Fibroblast of skin of back (primary cell): ENCODE measurements at regions not wholly inside any gene's neighbourhood (a gene's known extent, or its start where the extent isn't known, plus 50 kb on each side); places are given as distances from the start of the nearest gene placed in this dataset.
"Not testable (repeated sequence)": the region's sequence is repeated elsewhere in the genome, so short reads cannot be mapped to it uniquely, and the experiment has no call there.

Experiments used
- DNase-seq: peaks from one replicate; pipeline ENCODE4 v3.0.0-alpha.2; 2013

DNA sequence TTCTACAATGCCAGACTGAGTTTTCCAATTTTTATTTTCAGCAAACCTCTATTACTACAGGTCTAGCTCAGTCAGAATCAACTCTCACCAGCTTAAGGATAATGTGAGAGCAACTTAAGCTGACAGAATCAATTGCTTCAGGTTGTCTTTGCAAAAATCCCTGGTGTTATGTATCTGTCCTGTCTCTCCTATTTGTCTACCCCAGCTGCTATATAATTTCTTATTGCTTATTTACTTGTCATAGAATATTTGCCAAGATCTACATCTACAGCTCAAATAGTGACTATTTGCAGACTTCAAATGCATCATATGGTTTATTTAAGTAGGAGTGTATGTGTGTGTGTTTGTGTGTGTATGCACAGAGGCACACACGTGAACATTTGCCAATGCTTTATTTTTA is 54.1 kb downstream of the FOXG1 start:
- DNase-seq = no peak

DNA sequence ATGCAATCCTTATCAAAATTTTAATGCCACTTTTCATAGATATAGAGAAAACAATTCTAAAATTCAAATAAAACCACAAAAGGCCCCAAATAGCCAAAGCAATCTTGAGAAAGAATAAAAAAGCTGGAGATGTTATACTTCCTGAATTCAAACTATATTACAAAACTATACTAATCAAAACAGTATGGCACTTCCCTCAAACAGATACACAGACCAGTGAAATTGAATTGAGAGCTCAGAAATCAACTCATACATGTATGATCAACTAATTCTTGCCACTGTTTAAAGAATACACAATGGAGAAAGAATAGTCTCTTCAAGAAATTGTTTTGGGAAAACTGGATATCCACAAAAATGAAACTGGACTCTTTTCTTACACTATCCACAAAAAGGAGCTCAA is 55.4 kb downstream of the FOXG1 start:
- no peak for DNase-seq

DNA sequence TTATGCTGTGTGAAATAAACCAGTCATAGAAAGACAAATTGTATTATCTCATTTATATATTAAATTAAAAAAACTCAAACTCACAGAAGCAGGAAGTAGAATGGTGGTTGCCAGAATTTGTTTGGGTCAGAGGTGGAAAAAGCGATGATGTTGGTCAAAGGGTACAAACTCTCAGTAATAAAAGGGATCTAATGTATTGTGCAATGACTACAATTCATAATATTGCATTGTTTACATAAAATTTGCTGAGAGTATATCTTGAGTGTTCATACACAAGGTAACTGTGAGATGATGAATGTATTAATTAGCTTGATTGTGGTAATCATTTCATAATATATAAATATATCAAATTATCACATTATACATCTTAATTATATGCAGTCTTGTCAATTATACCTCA is 56.7 kb downstream of the FOXG1 start:
- no peak for DNase-seq

DNA sequence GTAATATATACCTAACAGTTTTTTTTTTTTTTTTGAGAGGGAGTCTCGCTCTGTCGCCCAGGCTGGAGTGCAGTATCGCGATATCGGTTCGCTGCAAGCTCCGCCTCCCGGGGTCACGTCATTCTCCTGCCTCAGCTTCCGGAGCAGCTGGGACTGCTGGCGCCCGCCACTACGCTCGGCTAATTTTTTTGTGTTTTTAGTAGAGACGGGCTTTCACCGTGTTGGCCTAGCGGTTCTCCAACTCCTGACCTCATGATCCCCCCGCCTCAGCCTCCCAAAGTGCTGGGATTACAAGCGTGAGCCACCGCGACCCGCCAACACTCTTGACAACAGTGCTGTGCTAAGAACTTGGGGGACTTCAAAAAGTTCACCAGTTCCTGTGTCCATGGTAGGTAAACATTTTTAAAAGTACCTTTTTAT is 63.5 kb downstream of the FOXG1 start:
- DNase-seq = no peak

DNA sequence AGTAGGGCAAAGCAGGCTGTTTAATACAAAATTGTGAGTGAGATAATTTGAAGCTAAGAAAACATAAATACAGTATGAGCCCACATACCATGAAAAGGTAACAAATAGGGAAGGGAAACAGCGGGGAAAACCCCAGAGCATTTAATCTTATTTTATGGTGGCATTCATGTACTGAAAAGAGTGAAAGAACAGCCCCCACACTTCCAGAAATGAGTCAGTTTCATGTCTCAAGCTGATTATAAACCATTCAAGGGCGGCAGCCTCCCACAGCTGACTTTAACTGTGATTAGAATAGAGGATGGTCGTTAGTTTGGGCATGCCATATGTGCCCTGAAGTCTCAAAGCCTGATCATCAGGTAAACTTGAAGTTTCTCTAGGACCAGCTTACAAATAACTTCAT is 64.5 kb downstream of the FOXG1 start:
- DNase-seq = no peak

DNA sequence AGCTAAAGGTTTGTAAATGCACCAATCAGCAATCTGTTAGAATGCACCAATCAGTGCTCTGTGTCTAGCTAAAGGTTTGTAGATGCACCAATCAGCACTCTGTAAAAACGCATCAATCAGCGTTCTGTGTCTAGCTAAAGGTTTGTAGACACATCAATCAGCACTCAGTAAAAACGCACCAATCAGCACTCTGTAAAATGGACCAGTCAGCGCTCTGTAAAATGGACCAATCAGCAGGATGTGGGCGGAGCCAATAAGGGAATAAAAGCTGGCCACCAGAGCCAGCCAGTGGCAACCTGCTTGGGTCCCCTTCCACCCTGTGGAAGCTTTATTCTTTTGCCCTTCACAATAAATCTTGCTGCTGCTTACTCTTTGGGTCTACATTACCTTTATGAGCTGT is 76.0 kb downstream of the FOXG1 start:
- DNase-seq = not testable (repeated sequence)

DNA sequence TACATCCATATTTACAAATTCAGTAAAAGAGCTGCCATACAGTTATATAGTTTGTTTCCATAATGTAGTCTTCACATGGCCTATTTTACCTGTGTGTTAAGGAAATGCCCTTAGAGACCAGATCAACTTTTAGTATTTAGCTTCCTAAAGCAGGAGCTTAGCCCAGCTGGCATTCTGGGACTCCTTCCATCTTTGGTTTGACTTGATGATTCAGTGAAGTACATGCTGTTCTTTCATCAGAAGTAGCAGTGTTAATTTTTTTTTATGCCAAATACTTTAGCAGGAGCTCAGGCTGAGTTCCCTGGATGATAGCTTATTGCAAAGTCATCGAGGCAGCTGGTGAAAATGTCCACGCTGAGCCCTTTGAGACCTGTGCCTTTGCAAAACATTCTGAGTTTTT is 101.0 kb downstream of the FOXG1 start:
- no peak for DNase-seq

DNA sequence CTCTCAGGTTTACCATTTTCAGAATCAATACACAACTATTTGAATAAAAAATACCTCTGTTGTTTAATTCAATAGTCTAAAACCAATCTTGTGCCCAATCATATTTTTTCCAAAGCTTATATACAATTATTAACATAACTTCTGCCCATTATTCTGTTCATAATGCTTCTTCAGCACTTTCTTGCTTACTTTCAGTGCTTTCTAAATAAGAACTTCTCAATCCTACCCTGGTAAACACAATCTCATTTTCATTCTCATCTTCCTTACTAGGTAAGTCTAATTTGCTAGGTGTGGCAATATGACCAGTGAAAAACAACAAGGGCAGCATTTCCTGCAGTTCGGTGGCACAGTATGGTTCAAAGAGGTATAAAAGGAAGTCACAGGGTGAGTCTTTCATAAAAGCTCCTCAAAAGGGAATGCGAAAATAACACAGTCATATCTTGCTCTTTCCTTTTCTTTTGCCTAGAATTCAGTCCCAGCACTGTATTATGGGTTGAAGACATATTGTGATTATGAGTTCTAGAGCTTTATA is 103.5 kb downstream of the FOXG1 start:
- no peak for DNase-seq

DNA sequence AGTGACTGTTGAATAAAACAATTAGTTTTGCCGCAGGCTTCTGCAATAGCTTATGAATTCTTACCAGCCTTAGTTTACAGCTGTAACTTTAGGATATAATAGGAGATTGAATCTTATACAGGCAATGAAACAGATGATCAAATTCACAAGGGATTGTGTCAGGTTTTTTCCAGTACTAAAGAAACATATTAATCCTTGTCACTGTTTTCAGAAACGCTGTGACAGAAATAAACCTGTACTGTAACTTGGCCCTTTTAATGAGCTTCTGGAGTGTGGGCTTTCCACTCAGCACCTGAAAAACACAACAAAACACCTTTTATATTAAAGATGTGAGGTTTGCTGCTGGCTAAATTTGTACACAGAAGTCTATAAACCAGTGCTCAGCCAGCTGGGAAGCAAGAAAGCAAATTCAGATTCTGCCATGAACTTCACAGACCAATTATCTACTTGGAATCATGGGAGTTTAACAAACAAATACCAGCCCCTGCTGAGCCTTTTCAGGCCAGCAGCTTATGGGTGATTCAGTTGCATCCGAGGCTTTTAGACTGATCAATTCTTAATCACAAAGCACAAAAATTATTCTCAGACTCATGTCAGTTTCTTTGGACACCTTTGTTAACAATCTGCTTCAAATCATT is 109.5 kb downstream of the FOXG1 start:
- no peak for DNase-seq

DNA sequence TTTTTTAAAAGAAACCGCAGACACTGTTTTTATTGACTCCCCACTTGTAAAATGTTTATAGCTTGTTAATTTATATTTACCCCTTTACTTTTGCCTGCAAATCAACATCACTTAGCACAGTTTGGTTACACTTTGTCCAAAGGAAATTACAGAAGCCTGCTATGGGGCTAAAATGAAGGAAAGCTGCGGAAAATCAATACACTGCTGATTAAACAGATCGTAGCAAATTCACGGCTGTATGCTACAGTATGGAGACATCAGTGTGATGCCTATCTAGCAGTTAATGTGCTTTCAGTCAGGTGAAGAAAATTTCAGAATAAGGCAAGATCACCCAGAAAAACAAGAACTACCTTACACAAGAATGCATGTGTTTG is 110.0 kb downstream of the FOXG1 start:
- no peak for DNase-seq

DNA sequence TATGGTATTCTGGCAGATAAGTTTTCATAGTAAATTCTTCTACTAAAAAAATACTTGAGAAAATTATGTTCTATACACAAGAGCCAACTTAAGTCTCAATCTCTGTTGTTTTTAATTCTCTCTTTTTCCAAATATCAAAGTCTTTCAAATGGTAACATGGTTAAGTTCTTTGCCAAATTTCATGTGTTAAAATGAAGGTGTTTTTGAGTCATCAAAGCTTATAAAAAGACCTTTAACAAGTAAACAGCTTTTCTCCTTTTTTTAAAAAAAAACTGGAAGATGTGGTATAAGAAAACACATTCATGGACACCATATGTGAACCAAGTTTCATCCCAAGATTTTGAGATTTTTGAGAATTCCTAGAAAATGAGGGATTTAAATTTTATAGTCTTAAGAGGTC is 111.3 kb downstream of the FOXG1 start:
- DNase-seq = no peak

DNA sequence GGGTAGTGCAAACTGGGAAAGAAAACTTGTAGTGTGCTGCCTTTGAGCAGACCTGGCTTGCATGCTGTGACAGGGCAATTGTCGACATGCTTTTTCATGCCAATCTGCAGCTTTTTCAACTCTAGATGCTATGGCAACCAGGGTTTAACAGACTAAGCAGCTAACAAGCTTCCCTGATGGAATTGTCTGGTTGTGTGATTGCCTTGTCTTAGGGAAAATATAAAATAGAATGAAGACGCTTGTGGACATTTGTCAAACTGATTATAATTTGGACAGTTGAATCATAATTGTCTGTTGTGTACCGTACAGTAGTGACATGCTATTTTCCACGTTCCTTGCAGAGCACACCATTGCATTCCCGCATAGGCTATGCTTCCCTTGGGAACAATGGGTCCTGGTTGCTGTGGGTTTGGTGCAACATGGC is 113.0 kb downstream of the FOXG1 start:
- DNase-seq = no peak

DNA sequence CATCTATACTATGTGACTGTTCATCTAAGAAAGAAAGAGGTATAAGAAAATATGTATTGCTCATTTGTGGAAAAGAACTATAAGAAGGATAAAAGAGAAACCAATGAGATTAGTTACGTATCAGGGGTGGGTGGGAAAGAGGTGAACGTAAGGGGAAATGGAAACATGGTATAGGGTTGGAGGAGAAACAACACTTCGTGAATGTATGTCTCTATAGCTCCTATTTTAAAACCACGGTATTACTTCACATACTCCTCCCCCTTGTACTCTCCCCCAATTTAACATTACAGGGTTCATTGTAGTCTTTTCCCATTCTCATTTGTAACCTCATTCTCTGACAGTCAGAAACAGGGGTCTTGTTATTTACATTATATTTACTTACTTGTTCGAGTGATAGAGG is 120.4 kb downstream of the FOXG1 start:
- no peak for DNase-seq

DNA sequence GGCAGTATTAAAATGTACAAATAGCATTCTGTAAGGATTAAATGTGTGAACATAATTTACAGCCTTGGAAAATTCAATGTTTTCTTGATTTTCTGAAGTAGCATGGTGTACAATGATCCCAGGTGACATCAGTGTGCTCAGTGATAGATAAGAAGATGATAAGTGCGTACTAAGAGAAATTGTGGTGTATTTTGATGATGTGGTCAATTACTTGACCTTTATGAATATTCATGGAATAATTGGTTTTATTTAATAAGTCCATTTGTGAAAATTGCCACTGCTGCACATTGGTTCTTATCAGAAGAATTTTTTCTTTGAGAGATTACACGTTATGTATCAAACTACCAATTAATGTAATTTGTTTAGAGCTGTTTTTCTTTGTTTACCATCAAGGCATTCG is 128.8 kb downstream of the FOXG1 start:
- no peak for DNase-seq

DNA sequence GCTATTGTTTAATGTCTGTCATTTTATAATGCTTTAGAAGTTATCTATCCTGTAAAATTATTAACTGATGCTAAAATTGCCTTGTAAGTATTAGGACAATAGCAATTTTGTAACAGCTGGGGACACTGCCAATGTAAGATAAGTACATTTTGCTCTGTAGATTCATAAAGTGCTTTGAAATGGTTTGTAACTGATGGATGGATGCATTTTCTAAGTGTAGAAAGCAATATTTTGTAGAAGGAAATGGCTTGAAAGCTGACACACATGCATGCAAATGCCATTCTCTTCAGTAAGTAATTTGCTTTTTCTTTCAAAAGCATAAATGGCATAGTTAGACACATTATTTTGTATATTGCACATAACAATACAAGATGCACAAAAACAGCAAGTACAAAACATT is 129.8 kb downstream of the FOXG1 start:
- DNase-seq = no peak

DNA sequence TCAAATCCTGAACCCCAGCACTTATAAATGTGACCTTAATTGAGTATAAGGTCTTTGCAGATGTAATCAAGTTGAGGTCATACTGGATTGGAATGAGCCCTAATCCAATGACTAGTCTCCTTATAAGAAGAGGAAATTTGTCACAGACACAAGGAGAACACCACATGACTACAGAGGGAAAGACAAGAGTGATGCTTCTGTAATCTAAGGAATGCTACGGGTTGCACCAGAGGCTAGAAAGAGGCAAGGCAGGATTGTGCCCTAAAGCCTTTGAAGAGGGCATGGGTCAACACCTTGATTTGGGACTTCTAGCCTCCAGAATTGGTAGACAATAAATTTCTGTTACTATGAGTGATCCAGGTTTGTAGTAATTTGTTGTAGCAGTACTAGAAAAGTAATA is 135.0 kb downstream of the FOXG1 start:
- no peak for DNase-seq

DNA sequence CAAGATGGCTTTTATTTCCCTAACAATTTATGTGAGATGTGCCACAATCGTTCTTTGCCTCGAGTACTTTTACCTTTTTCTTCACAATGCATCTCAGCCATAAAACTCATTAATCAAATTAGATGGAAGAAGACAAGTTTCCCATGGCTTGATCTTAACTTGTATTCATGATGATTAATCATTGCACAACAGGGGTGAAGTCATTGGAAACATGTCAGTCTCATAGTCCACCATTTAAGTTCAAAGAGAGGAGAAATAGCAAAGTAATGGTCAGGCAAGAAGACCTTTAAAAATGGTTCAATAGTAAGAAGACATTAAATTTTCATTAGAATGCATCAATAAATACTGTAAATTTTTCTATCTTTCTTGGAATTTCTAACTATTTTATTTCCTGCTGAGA is 136.3 kb downstream of the FOXG1 start:
- no peak for DNase-seq

DNA sequence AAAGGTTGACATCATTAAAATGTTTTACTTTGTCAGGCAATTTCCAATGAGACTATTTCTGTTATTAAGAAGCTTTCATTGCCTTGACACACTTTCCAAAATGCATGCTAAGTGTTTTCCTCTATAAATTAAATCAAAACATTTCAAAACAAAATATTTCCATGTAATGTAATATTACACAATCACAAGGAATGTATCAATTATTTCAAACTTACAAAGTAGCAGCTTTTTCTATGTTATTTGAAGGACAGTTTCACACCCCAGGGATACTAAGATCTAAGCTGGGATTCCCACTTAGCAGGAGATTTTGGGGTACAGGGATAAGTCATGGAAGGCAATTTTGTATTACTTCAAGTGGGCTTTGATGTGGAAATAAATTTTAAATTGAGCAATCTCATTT is 144.9 kb downstream of the FOXG1 start:
- no peak for DNase-seq

DNA sequence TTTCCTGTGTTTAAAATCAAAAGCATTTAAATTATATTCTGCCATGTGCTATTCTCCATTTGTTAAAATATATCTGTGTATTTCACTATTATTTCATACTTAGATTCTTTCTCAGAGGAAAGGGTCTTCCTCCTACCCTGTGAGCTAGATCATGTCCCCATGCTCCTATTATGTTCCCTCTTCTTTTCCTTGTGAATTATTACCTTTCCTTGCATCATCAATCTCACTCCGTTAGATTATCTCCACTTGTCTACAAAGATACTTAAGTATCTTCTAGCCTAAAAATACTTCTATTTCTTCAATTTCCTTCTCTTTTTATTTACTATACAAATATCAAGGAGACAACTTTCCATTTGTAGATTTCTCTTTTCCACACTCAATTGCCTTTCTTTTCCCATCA is 146.5 kb downstream of the FOXG1 start:
- DNase-seq = no peak

DNA sequence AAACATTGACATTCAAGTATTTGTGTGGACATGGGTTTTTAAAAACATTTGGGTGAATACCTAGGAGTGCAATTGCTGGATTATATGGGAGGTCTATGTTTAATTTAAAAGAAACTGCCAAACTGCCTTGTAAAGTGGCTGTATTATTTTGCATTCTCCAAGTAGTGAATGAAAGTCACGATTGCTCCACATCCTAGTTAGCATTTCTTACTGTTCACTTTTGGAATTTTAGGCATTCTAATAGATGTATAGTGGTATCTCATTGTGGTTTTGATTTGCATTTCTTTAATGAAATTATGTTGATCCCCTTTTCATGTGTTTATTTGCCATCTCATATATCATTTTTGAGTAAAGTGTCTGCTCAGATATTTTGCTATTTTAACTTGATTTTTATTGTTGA is 159.5 kb downstream of the FOXG1 start:
- no peak for DNase-seq

DNA sequence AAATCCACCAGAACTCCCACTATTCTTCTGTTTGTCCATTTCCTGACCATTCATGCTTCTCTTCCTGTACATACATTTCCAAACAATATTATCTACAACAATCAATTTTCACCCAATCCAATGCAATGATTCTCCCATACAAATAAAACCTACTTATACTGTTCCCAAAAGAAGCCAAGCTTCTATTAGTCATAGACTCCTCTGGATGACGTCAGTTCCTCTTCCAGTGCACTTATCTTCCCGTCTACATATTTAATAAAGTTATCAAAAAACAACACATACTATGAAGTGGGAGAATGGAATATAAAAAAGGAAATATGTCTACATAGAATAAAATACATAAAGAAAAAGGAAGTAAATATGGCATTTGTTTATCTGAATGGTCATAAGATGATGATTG is 165.4 kb downstream of the FOXG1 start:
- no peak for DNase-seq

DNA sequence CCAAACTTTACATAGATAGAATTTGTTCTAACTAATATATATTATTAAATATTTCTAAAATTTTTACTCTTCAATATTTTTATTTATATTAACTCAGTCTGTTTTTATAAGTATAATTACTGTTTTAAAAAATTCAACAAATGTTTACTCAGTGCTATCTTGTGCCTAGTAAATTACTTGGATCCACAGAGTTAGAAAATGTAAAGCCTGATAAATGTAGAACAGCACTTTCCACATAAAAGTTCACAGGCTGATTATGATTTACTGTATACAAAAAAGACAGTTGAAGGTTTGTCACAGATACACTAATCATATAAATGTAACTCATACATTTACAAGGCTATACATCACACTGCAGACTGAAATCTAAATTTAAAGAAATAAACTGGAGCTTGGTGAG is 170.0 kb downstream of the FOXG1 start:
- no peak for DNase-seq

DNA sequence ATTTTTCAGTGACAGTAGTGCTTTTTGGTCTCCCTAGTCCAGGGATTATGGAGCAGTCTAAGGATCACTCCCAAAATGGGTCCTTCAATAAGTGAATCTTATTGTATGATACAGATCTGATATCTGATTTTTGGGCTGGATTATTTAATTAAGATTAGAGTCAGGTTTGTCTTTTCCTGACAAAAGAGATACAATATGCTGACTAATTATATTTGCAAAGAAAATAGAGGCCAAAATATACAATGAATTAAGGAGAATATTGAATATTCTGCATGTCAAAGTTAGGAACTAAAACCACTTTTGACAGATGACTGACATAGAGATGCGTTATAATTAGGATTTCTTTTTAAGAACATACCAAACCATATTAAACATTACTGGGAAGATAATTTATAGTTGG is 175.2 kb downstream of the FOXG1 start:
- no peak for DNase-seq

DNA sequence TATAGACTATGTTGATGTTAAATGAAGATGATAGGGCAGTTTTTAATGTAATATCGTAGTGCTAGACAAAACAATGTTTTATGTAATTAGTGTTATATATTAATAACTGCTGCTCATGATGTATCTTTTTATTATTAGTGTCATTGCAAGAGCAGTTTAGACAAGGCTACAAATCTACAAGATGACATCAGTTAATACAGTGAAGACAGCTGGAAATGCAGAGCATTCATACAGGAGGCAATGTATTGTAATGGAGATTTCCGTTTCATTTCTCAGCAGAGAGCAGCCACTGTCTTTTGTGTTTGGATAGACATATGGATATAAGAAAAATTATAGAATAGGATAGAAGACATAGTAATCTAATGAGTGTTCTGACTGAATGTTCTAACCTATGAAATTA is 178.0 kb downstream of the FOXG1 start:
- DNase-seq = no peak

DNA sequence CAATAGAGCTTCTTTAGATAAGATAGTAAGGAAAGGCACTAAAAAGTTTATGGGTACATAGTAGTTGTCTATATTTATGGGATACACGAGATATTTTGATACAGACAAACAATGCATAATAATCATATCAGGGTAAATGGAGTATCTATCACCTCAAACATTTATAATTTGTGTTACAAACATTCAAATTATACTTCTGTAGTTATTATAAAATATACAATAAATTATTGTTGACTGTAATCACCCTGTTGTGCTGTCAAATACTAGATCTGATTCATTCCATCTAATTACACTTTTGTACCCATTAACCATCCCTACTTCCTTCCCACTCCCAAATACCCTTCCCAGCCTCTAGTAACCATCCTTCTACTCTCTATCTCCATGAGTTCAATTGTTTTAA is 179.7 kb downstream of the FOXG1 start:
- no peak for DNase-seq
